ENCODE measurements at regions not wholly inside any gene's neighbourhood (a gene's known extent, or its start where the extent isn't known, plus 50 kb on each side); places are given as distances from the start of the nearest gene placed in this dataset.

- no peak for TF ChIP-seq CHD2 (IDR thresholded peaks at IDR 0.05; ENCODE audit: low read length)
- no peak for TF ChIP-seq CTCF (IDR thresholded peaks at IDR 0.05; ENCODE audit: control extremely low read depth in 1 of 3, insufficient read depth in 1 of 3, low read depth in 1 of 3, low read length in 3 of 3)
- no peak for TF ChIP-seq USF2 (IDR thresholded peaks at IDR 0.05; ENCODE audit: low read length)
- TF ChIP-seq EZH2 (IDR thresholded peaks at IDR 0.05; ENCODE audit: low read depth, low read length, severe bottlenecking), result no peak
- TF ChIP-seq YY1 (IDR thresholded peaks at IDR 0.05; ENCODE audit: low read depth, low read length), result no peak
- TF ChIP-seq RNF2 (IDR thresholded peaks at IDR 0.05; ENCODE audit: borderline replicate concordance, low read depth, low read length, missing control alignments, poor library complexity, severe bottlenecking), result no peak
These were observed 179.0 kb downstream of the RASSF9 start for GRCh38 chr12:85657251-85657650.
